K562 (cell line): ENCODE measurements at regions not wholly inside any gene's neighbourhood (a gene's known extent, or its start where the extent isn't known, plus 50 kb on each side); places are given as distances from the start of the nearest gene placed in this dataset.
A peak's percentile ranks its signal among the peaks of the same experiment; 100 is the strongest.

Experiments
- ARID1B ChIP-seq: fragments of 450-650 bp; IDR thresholded peaks from 2 replicates; pipeline ENCODE4 v1.6.1; 2016; ENCODE audit warnings: antibody characterized with exemption, mild to moderate bottlenecking, inconsistent platforms
- CREM ChIP-seq: IDR thresholded peaks from 2 replicates; pipeline ENCODE4 v1.6.1; 2014; ENCODE audit warnings: antibody characterized with exemption, low read depth
- HSF4 ChIP-seq: fragments of 250-450 bp; sonication (Bioruptor Pico); IDR thresholded peaks from 2 replicates; pipeline ENCODE4 v2.1.2; 2022; ENCODE audit warnings: mild to moderate bottlenecking, moderate library complexity, borderline replicate concordance
- KLF13 ChIP-seq: fragments of 450-650 bp; IDR thresholded peaks from 2 replicates; pipeline ENCODE4 v1.6.1; 2016; ENCODE audit warnings: missing genetic modification characterization, low read depth, mild to moderate bottlenecking, missing compliant biosample characterization, moderate library complexity, borderline replicate concordance
- MTF1 ChIP-seq: fragments of 250-450 bp; sonication (Bioruptor Pico); IDR thresholded peaks from 2 replicates; pipeline ENCODE4 v1.9.0; 2021; ENCODE audit warnings: moderate library complexity, mild to moderate bottlenecking, inconsistent platforms, borderline replicate concordance
- NFE2 ChIP-seq: IDR thresholded peaks from 2 replicates; pipeline ENCODE4 v1.6.1; 2014; ENCODE audit warnings: antibody characterized with exemption, low read depth
- PHB2 ChIP-seq: fragments of 450-650 bp; IDR thresholded peaks from 2 replicates; pipeline ENCODE4 v1.6.1; 2017; ENCODE audit warnings: low read depth
- PML ChIP-seq: IDR thresholded peaks from 2 replicates; pipeline ENCODE4 v1.6.1; 2012; ENCODE audit warnings: low read length, inconsistent platforms
- PYGO2 ChIP-seq: fragments of 450-650 bp; IDR thresholded peaks from 2 replicates; pipeline ENCODE4 v1.6.1; 2016; ENCODE audit warnings: mild to moderate bottlenecking, missing genetic modification characterization, moderate library complexity, missing compliant biosample characterization
- RBM39 ChIP-seq: fragments of 200-400 bp; formaldehyde crosslinking; optimal IDR thresholded peaks from 2 replicates; pipeline ENCODE3; 2018; ENCODE audit warnings: low read depth, low read length
- RNF2 ChIP-seq: sonication (generic); IDR thresholded peaks from 2 replicates; pipeline ENCODE4 v1.6.1; 2016
- SOX6 ChIP-seq: fragments of 450-650 bp; IDR thresholded peaks from 2 replicates; pipeline ENCODE4 v1.6.1; 2014; ENCODE audit warnings: mild to moderate bottlenecking
- THRAP3 ChIP-seq: fragments of 450-650 bp; IDR thresholded peaks from 2 replicates; pipeline ENCODE4 v1.6.1; 2016; ENCODE audit warnings: mild to moderate bottlenecking, inconsistent platforms, borderline replicate concordance
- ZFP1 ChIP-seq: fragments of 450-650 bp; formaldehyde crosslinking; IDR thresholded peaks from 2 replicates; pipeline ENCODE4 v1.4.0; 2020; ENCODE audit warnings: mild to moderate bottlenecking, mixed read lengths
- ZFP30 ChIP-seq: fragments of 250-450 bp; sonication (Bioruptor Pico); IDR thresholded peaks from 2 replicates; pipeline ENCODE4 v1.8.0; 2022; ENCODE audit warnings: moderate library complexity, mild to moderate bottlenecking, inconsistent platforms, borderline replicate concordance
- ZFPM2 ChIP-seq: fragments of 250-450 bp; sonication (Bioruptor Pico); IDR thresholded peaks from 2 replicates; pipeline ENCODE4 v1.5.1; 2022; ENCODE audit warnings: mild to moderate bottlenecking
- ZNF23 ChIP-seq: fragments of 250-450 bp; sonication (Bioruptor Pico); IDR thresholded peaks from 2 replicates; pipeline ENCODE4 v1.4.0; 2020; ENCODE audit warnings: mild to moderate bottlenecking
- ZNF589 ChIP-seq: fragments of 200-800 bp; sonication (Bioruptor generic); IDR thresholded peaks from 2 replicates; pipeline ENCODE4 v1.6.1; 2016; ENCODE audit warnings: low read depth, missing genetic modification characterization, missing compliant biosample characterization
- TF ChIP-seq, protein P1 (sequence below): fragments of 250-450 bp; sonication (Bioruptor Pico); IDR thresholded peaks from 2 replicates; pipeline ENCODE4 v1.4.0; 2020; ENCODE audit warnings: mild to moderate bottlenecking
- TF ChIP-seq, protein P2 (sequence below): fragments of 450-650 bp; IDR thresholded peaks from 2 replicates; pipeline ENCODE4 v1.6.1; 2016; ENCODE audit warnings: missing biosample characterization, missing genetic modification characterization
- TF ChIP-seq, protein P3 (sequence below): sonication (generic); formaldehyde crosslinking; IDR thresholded peaks from 2 replicates; pipeline ENCODE4 v1.8.0; 2022; ENCODE audit warnings: missing genetic modification reagents, mild to moderate bottlenecking, borderline replicate concordance
- TF ChIP-seq, protein P4 (sequence below): sonication (generic); formaldehyde crosslinking; IDR thresholded peaks from 2 replicates; pipeline ENCODE4 v1.8.1; 2023; ENCODE audit warnings: mild to moderate bottlenecking, missing genetic modification reagents
- TF ChIP-seq, protein P5 (sequence below), 2 experiments: IDR thresholded peaks; 2 replicates each; pipeline ENCODE4 v1.6.1; 2011; ENCODE audit warnings: borderline replicate concordance in 1 of 2, control low read depth in 1 of 2, low read depth in 1 of 2, low read length in 1 of 2, mild to moderate bottlenecking in 1 of 2, mixed read lengths in 1 of 2, moderate library complexity in 1 of 2; ENCODE audit not compliant: insufficient read depth in 1 of 2, insufficient read length in 1 of 2, poor library complexity in 1 of 2, severe bottlenecking in 1 of 2; ENCODE audit errors: extremely low read depth in 1 of 2

DNA sequence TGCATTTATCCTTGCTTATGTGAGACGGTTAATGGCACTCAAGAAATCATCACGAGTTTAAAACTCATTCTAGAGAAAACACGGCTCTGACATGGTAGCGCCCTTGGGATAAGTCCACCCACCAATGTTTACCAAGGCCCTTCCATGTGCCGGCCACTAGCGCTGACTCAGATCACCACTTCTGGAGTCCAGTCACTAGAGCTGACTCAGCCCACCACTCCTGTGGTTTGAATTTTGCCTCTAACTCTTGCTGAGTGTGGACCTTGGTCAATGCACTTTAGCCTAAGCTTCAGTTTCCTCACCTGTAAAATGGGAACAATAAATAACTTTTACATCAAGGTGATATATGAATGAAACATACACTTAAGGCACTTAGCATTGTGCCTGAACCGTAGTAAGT, 358.4 kb upstream of the PROK2 start (continued):
- TF ChIP-seq, protein P1, sequence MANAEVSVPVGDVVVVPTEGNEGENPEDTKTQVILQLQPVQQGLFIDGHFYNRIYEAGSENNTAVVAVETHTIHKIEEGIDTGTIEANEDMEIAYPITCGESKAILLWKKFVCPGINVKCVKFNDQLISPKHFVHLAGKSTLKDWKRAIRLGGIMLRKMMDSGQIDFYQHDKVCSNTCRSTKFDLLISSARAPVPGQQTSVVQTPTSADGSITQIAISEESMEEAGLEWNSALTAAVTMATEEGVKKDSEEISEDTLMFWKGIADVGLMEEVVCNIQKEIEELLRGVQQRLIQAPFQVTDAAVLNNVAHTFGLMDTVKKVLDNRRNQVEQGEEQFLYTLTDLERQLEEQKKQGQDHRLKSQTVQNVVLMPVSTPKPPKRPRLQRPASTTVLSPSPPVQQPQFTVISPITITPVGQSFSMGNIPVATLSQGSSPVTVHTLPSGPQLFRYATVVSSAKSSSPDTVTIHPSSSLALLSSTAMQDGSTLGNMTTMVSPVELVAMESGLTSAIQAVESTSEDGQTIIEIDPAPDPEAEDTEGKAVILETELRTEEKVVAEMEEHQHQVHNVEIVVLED (CRISPR knock-in tag): no peak
- TF ChIP-seq, protein P2, sequence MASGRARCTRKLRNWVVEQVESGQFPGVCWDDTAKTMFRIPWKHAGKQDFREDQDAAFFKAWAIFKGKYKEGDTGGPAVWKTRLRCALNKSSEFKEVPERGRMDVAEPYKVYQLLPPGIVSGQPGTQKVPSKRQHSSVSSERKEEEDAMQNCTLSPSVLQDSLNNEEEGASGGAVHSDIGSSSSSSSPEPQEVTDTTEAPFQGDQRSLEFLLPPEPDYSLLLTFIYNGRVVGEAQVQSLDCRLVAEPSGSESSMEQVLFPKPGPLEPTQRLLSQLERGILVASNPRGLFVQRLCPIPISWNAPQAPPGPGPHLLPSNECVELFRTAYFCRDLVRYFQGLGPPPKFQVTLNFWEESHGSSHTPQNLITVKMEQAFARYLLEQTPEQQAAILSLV (tag): no peak
- TF ChIP-seq SOX6 (no peak), THRAP3 (no peak), ZNF589 (peak; percentile 52; the same call in 1 of the 2 replicates), ZFP30 (CRISPR knock-in tag) (no peak), ZFPM2 (CRISPR knock-in tag) (no peak), HSF4 (CRISPR knock-in tag) (peak; percentile 9; the same call in 1 of the 2 replicates), ARID1B (peak; percentile 54; the same call in 1 of the 2 replicates), PHB2 (no peak), MTF1 (CRISPR knock-in tag) (no peak), NFE2 (peak; percentile 69), ZNF23 (CRISPR knock-in tag) (no peak), RBM39 (no peak), ZFP1 (no peak), PML (no peak), RNF2 (no peak), PYGO2 (tag) (no peak), KLF13 (tag) (no peak), CREM (no peak)
- TF ChIP-seq, protein P3, sequence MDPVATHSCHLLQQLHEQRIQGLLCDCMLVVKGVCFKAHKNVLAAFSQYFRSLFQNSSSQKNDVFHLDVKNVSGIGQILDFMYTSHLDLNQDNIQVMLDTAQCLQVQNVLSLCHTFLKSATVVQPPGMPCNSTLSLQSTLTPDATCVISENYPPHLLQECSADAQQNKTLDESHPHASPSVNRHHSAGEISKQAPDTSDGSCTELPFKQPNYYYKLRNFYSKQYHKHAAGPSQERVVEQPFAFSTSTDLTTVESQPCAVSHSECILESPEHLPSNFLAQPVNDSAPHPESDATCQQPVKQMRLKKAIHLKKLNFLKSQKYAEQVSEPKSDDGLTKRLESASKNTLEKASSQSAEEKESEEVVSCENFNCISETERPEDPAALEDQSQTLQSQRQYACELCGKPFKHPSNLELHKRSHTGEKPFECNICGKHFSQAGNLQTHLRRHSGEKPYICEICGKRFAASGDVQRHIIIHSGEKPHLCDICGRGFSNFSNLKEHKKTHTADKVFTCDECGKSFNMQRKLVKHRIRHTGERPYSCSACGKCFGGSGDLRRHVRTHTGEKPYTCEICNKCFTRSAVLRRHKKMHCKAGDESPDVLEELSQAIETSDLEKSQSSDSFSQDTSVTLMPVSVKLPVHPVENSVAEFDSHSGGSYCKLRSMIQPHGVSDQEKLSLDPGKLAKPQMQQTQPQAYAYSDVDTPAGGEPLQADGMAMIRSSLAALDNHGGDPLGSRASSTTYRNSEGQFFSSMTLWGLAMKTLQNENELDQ: no peak
- TF ChIP-seq, protein P4, sequence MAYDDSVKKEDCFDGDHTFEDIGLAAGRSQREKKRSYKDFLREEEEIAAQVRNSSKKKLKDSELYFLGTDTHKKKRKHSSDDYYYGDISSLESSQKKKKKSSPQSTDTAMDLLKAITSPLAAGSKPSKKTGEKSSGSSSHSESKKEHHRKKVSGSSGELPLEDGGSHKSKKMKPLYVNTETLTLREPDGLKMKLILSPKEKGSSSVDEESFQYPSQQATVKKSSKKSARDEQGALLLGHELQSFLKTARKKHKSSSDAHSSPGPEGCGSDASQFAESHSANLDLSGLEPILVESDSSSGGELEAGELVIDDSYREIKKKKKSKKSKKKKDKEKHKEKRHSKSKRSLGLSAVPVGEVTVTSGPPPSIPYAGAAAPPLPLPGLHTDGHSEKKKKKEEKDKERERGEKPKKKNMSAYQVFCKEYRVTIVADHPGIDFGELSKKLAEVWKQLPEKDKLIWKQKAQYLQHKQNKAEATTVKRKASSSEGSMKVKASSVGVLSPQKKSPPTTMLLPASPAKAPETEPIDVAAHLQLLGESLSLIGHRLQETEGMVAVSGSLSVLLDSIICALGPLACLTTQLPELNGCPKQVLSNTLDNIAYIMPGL (CRISPR knock-in tag): no peak
- TF ChIP-seq, protein P5, sequence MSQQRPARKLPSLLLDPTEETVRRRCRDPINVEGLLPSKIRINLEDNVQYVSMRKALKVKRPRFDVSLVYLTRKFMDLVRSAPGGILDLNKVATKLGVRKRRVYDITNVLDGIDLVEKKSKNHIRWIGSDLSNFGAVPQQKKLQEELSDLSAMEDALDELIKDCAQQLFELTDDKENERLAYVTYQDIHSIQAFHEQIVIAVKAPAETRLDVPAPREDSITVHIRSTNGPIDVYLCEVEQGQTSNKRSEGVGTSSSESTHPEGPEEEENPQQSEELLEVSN (IDR thresholded peaks at IDR 0.05; ENCODE audit: borderline replicate concordance in 1 of 2, extremely low read depth in 1 of 2, insufficient read depth in 1 of 2, insufficient read length in 1 of 2, low read depth in 1 of 2, low read length in 1 of 2, poor library complexity in 1 of 2, severe bottlenecking in 1 of 2): peak in 1 of 2 experiments; percentile 41
